Hepatocyte (in vitro differentiated cells): ENCODE measurements at regions not wholly inside any gene's neighbourhood (a gene's known extent, or its start where the extent isn't known, plus 50 kb on each side); places are given as distances from the start of the nearest gene placed in this dataset.

Experiments used
- EZH2 ChIP-seq: fragments of 200-600 bp; sonication (generic); IDR thresholded peaks from 2 replicates; pipeline ENCODE4 v1.6.1; 2016; ENCODE audit warnings: antibody characterized with exemption, mild to moderate bottlenecking, borderline replicate concordance
- EZH2phosphoT487 ChIP-seq: fragments of 200-600 bp; sonication (generic); IDR thresholded peaks from one replicate; pipeline ENCODE4 v1.6.1; 2018; ENCODE audit warnings: antibody characterized with exemption, mild to moderate bottlenecking, low read depth, moderate library complexity; ENCODE audit not compliant: unreplicated experiment, severe bottlenecking
- TF ChIP-seq, protein P1 (sequence below): fragments of 200-600 bp; sonication (generic); IDR thresholded peaks from 2 replicates; pipeline ENCODE4 v1.5.1; 2016; ENCODE audit warnings: antibody characterized with exemption, mild to moderate bottlenecking; ENCODE audit not compliant: poor library complexity

DNA sequence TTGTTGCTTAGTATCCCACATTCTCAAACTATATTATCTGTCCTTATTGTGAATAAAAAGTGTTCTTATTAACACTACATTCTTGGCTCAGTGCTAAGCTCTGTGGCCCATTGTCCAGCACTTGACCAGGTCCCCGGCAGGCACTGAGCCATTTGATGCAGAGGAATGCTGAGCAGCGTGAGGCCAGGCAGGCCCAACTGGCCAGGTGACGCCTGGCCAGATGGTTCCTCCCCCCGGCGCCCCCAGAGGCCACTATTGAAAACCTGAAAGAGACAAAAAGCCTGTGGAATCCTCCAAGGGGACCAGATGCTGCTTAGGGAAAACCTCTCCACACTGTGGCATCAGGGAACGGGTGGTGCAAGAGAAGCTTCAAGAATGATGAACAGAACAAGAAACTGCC is 597.5 kb upstream of the JAG1 start:
- TF ChIP-seq EZH2 (no peak), EZH2phosphoT487 (no peak)
- TF ChIP-seq, protein P1, sequence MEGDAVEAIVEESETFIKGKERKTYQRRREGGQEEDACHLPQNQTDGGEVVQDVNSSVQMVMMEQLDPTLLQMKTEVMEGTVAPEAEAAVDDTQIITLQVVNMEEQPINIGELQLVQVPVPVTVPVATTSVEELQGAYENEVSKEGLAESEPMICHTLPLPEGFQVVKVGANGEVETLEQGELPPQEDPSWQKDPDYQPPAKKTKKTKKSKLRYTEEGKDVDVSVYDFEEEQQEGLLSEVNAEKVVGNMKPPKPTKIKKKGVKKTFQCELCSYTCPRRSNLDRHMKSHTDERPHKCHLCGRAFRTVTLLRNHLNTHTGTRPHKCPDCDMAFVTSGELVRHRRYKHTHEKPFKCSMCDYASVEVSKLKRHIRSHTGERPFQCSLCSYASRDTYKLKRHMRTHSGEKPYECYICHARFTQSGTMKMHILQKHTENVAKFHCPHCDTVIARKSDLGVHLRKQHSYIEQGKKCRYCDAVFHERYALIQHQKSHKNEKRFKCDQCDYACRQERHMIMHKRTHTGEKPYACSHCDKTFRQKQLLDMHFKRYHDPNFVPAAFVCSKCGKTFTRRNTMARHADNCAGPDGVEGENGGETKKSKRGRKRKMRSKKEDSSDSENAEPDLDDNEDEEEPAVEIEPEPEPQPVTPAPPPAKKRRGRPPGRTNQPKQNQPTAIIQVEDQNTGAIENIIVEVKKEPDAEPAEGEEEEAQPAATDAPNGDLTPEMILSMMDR: no peak
